Kidney epithelial cell (primary cell): ENCODE measurements at regions not wholly inside any gene's neighbourhood (a gene's known extent, or its start where the extent isn't known, plus 50 kb on each side); places are given as distances from the start of the nearest gene placed in this dataset.

Source experiments
- DNase-seq: peaks from one replicate; pipeline ENCODE4 v3.0.0-alpha.2; 2010; ENCODE audit warnings: low read depth
- H3K27me3 ChIP-seq: 2 replicates; pipeline ENCODE4 v1.6.0; 2011; ENCODE audit warnings: low read length; ENCODE audit not compliant: control insufficient read depth, insufficient read depth
- H3K36me3 ChIP-seq: 2 replicates; pipeline ENCODE4 v1.5.1; 2011; ENCODE audit warnings: low read length; ENCODE audit not compliant: control insufficient read depth, insufficient read depth
- H3K4me3 ChIP-seq: 2 replicates; pipeline ENCODE4 v1.5.1; 2011; ENCODE audit warnings: low read depth, mild to moderate bottlenecking, control low read depth, low read length
- TF ChIP-seq, protein P1 (sequence below): IDR thresholded peaks from 2 replicates; pipeline ENCODE4 v1.5.1; 2011; ENCODE audit warnings: mild to moderate bottlenecking, moderate library complexity, low read length, control low read depth, inconsistent platforms; ENCODE audit not compliant: insufficient read depth, poor library complexity, severe bottlenecking

DNA sequence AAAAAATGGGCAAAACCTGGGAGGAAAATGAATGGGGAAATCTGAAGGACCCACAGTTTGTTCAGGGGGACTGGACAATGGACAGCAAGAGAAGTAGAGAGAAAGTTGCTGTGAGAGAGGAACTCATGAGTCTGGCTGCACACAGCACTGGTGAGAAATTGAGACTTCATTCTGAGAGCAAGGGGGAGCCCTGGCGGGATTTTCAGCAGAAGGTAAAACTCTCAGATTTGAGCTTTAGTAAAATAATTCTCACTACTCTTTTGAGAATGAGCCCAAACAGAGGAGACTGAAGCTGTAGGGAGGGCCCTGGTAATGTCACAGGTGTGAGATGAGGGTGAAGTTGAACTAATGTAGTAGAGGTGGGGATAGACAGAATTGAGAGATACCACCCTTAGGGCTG lies 438.6 kb downstream of the OMA1 start:
- no peak overlapping the region for H3K4me3 ChIP-seq
- H3K27me3 ChIP-seq, result no peaks in the 10 kb centered on the region
- DNase-seq, result no peak
- H3K36me3 ChIP-seq, result no peaks in the 10 kb centered on the region
- TF ChIP-seq, protein P1, sequence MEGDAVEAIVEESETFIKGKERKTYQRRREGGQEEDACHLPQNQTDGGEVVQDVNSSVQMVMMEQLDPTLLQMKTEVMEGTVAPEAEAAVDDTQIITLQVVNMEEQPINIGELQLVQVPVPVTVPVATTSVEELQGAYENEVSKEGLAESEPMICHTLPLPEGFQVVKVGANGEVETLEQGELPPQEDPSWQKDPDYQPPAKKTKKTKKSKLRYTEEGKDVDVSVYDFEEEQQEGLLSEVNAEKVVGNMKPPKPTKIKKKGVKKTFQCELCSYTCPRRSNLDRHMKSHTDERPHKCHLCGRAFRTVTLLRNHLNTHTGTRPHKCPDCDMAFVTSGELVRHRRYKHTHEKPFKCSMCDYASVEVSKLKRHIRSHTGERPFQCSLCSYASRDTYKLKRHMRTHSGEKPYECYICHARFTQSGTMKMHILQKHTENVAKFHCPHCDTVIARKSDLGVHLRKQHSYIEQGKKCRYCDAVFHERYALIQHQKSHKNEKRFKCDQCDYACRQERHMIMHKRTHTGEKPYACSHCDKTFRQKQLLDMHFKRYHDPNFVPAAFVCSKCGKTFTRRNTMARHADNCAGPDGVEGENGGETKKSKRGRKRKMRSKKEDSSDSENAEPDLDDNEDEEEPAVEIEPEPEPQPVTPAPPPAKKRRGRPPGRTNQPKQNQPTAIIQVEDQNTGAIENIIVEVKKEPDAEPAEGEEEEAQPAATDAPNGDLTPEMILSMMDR, result no peak

DNA sequence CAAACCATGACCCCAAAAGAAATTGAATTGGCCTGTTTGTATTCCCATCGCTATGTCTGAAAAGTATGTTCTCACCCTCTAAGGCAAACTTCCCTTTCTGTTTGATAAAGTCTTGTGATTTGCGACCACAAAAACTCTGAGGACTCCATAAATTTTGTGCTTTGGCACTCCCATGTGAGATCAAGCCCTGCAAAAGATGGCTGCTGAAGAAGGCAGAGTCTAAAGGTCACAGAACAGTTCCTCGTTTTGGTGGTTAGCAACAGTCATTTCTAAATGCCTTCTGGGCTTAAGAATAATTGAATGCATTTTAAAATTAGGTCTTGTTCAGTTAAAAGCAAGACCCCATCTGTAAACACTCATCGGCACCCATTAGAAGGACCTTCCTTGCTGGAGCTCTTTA lies 441.6 kb downstream of the OMA1 start:
- Histone ChIP-seq H3K4me3 (no peak overlapping the region), H3K27me3 (no peaks in the 10 kb centered on the region), H3K36me3 (no peaks in the 10 kb centered on the region)
- DNase-seq, result no peak
- TF ChIP-seq, protein P1, result no peak

DNA sequence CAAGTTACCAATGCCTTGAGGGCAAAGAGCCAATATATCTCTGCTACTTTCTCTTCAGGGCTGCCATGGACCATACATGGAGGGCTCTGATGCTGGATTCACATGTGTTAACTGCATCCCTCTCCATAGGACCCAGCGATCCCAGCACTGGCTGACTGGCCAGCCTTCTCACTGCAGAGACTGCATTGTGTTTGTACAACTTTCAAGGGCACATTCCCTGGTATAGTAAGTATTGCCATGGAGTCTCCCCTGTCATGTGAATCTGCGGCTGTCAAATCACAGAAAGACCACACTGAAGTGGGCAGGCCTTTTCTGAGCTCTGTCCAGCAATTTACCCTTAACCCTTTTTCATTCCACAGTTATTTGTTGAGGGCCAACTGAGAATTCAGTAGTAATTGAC lies 449.8 kb downstream of the OMA1 start:
- TF ChIP-seq, protein P1, result no peak
- Histone ChIP-seq H3K4me3 (no peak overlapping the region), H3K27me3 (no peaks in the 10 kb centered on the region), H3K36me3 (no peaks in the 10 kb centered on the region)
- no peak for DNase-seq

DNA sequence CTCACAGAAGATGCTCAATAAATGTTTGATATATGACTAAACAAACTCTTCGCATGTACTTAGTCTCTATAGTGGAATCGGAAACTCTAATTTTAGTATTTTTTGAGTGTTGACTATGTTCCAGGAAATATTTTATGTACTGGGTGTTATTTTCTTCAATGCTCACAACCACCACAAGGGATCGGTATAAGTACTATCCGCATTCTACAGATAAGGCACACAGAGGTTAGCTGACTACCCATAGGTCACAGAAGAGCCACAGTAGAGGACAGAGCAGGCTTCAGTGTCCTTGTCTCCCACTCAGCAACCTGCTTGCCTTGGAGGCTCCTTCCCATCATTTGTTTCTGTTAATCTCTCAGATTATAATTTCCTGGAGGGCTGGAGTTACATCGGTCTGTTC lies 451.3 kb downstream of the OMA1 start:
- TF ChIP-seq, protein P1, result no peak

DNA sequence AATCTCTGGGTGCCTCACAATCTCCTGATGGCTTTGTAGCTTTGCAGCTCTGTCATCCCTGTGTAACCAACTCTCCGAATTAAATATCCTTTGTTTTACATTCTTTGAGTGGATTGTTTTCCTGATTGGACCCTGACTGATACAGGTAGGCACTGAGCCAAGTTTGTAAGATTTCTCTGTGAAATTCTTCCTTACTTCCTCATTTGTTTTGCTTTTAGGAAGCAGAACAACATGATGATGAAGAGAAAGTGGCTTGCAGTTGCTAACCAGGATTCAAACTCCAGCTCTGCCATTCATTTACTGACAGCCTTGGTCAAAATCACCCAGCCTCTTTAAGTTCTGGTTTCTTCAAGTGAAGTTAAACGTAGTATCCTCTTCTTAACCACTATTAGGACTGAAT lies 452.3 kb downstream of the OMA1 start:
- no peak overlapping the region for H3K4me3 ChIP-seq
- no peaks in the 10 kb centered on the region for H3K36me3 ChIP-seq
- no peak for DNase-seq
- TF ChIP-seq, protein P1, result no peak
- no peaks in the 10 kb centered on the region for H3K27me3 ChIP-seq

More for the DNA sequence above, 451.3 kb downstream of the OMA1 start:
- no peaks in the 10 kb centered on the region for H3K36me3 ChIP-seq
- DNase-seq, result no peak
- H3K4me3 ChIP-seq, result no peak overlapping the region
- no peaks in the 10 kb centered on the region for H3K27me3 ChIP-seq

DNA sequence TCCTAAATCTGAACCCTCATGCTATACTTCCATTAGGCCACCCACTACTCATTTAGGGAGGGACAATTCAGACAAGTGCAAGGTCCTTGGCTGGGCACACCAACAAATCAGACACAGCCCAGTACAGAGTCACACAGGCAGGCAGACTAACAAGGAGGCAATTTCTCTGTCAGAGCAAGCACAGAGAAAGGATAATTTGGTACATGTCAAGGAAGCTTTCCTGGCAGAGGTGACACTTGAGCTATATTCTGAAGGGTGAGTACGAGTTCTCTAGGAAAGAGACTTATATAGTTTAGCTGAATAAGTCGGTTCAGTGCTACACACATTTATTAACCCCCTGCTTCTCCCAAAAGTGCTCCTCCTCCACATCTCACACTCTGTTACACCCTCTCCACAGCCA lies 455.9 kb downstream of the OMA1 start:
- Histone ChIP-seq H3K27me3 (no peaks in the 10 kb centered on the region), H3K4me3 (no peak overlapping the region), H3K36me3 (no peaks in the 10 kb centered on the region)
- TF ChIP-seq, protein P1, result no peak
- DNase-seq, result no peak
